Neural crest cell (in vitro differentiated cells): ENCODE measurements at regions not wholly inside any gene's neighbourhood (a gene's known extent, or its start where the extent isn't known, plus 50 kb on each side); places are given as distances from the start of the nearest gene placed in this dataset.

Experiments
- DNase-seq: peaks from one replicate; pipeline ENCODE4 v3.0.0; 2021; ENCODE audit warnings: low read depth, mixed read lengths, low spot score
- H3K27ac Mint-ChIP-seq: one replicate; pipeline ENCODE4 v1.8.0; 2021; ENCODE audit warnings: mild to moderate bottlenecking, mixed read lengths; ENCODE audit not compliant: unreplicated experiment
- H3K27me3 Mint-ChIP-seq: 2 replicates; pipeline ENCODE4 v1.8.0; 2021; ENCODE audit warnings: low read depth, mild to moderate bottlenecking, mixed read lengths
- H3K36me3 Mint-ChIP-seq: 2 replicates; pipeline ENCODE4 v1.8.0; 2021; ENCODE audit warnings: low read depth, mild to moderate bottlenecking, mixed read lengths
- H3K4me1 Mint-ChIP-seq: 2 replicates; pipeline ENCODE4 v1.8.0; 2021; ENCODE audit warnings: mixed read lengths
- H3K4me3 Mint-ChIP-seq: one replicate; pipeline ENCODE4 v1.8.0; 2021; ENCODE audit warnings: mild to moderate bottlenecking, mixed read lengths
- H3K9me3 Mint-ChIP-seq: 2 replicates; pipeline ENCODE4 v1.8.0; 2021; ENCODE audit warnings: mixed read lengths
- TF ChIP-seq, protein P1 (sequence below): fragments of 200-600 bp; sonication (generic); conservative IDR thresholded peaks from 2 replicates; pipeline ENCODE4 v1.5.0; 2021; ENCODE audit warnings: antibody characterized with exemption, mild to moderate bottlenecking

DNA sequence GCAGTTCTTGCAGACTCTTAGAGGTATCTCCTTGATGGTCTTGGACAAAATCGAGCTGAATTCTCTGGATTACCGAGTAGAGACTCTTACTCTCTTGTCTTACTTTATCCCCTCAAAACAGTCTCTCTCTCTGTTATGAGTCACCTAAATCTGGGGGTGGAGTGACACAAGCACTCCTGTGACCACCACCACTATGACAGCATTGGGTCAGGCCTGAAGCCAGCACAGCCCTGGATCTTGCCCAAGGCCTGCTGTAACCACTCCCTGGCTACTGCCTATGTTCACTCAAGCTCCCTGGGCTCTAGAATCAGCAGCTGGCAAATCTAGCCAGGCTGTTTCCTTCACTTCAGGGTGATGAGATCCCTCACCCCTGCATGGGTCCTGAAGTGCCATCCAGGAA, 662.5 kb downstream of the LUZP2 start:
- peaks cover 7% of the 10 kb centered on the region for H3K9me3 Mint-ChIP-seq
- no peaks in the 10 kb centered on the region for H3K4me1 Mint-ChIP-seq
- TF ChIP-seq, protein P1, sequence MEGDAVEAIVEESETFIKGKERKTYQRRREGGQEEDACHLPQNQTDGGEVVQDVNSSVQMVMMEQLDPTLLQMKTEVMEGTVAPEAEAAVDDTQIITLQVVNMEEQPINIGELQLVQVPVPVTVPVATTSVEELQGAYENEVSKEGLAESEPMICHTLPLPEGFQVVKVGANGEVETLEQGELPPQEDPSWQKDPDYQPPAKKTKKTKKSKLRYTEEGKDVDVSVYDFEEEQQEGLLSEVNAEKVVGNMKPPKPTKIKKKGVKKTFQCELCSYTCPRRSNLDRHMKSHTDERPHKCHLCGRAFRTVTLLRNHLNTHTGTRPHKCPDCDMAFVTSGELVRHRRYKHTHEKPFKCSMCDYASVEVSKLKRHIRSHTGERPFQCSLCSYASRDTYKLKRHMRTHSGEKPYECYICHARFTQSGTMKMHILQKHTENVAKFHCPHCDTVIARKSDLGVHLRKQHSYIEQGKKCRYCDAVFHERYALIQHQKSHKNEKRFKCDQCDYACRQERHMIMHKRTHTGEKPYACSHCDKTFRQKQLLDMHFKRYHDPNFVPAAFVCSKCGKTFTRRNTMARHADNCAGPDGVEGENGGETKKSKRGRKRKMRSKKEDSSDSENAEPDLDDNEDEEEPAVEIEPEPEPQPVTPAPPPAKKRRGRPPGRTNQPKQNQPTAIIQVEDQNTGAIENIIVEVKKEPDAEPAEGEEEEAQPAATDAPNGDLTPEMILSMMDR: no peak
- H3K4me3 Mint-ChIP-seq: no peak overlapping the region
- no peak for DNase-seq
- H3K27me3 Mint-ChIP-seq: no peaks in the 10 kb centered on the region
- H3K36me3 Mint-ChIP-seq: no peaks in the 10 kb centered on the region
- no peak overlapping the region for H3K27ac Mint-ChIP-seq

GRCh38 chr11:25163421-25163820, 666.6 kb downstream of the LUZP2 start:
- H3K9me3 Mint-ChIP-seq: peaks cover 7% of the 10 kb centered on the region
- no peak overlapping the region for H3K27ac Mint-ChIP-seq
- no peak for DNase-seq
- no peaks in the 10 kb centered on the region for H3K27me3 Mint-ChIP-seq
- TF ChIP-seq, protein P1: no peak
- no peak overlapping the region for H3K4me3 Mint-ChIP-seq
- H3K4me1 Mint-ChIP-seq: no peaks in the 10 kb centered on the region
- H3K36me3 Mint-ChIP-seq: no peaks in the 10 kb centered on the region

DNA sequence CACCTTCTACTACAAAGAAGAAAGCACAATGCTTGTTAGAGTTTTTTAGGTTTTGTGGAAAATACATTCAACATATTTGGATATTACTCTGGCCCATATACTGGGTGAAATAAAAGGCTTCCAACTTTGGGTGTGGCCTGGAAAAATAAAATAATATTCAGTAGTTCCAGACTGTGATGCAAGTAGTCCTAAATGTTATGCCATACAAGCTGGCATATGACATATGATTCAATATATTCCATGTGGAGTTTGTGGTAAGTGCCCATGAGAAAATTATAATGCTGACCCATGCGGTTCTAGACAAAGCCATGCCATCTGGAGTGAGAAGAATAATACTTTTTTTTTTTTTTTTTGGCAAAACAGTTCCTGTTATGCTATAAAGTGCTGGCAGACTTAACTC, 683.3 kb downstream of the LUZP2 start:
- Mint-ChIP-seq H3K27ac (no peak overlapping the region), H3K9me3 (no peaks in the 10 kb centered on the region)

GRCh38 chr11:25183411-25183810, 686.6 kb downstream of the LUZP2 start:
- no peaks in the 10 kb centered on the region for H3K27me3 Mint-ChIP-seq
- no peak overlapping the region for H3K4me3 Mint-ChIP-seq
- no peaks in the 10 kb centered on the region for H3K36me3 Mint-ChIP-seq
- TF ChIP-seq, protein P1: no peak
- no peak for DNase-seq
- H3K9me3 Mint-ChIP-seq: peaks cover 2% of the 10 kb centered on the region
- H3K4me1 Mint-ChIP-seq: no peaks in the 10 kb centered on the region
- no peak overlapping the region for H3K27ac Mint-ChIP-seq

More for the DNA sequence above, 683.3 kb downstream of the LUZP2 start:
- TF ChIP-seq, protein P1: no peak
- Mint-ChIP-seq H3K4me3 (no peak overlapping the region), H3K27me3 (no peaks in the 10 kb centered on the region), H3K4me1 (no peaks in the 10 kb centered on the region), H3K36me3 (no peaks in the 10 kb centered on the region)
- DNase-seq: no peak

DNA sequence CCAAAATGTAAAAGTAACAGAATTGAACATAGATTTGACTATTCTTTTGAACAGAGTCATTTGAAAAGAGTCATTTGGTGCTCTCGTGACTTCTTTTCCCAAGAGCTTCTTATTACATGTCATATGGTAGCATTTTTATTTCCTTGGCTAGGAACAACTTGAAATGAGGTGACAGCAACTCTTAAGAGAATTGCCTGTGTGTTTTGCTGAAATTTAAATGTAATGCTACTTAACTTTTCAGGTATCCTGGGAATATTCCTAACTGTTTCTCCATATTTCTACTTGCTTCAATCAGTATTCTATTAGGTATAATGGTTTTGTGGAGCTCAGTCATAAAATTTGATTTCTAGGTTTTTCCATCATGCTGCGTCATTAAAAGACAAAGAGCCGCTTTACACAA, 700.7 kb downstream of the LUZP2 start:
- Mint-ChIP-seq H3K36me3 (no peaks in the 10 kb centered on the region), H3K27me3 (peaks cover 3% of the 10 kb centered on the region), H3K4me1 (no peaks in the 10 kb centered on the region), H3K27ac (no peak overlapping the region), H3K4me3 (no peak overlapping the region), H3K9me3 (no peaks in the 10 kb centered on the region)
- DNase-seq: no peak
- TF ChIP-seq, protein P1: no peak

GRCh38 chr11:25198704-25199103, 701.9 kb downstream of the LUZP2 start:
- TF ChIP-seq, protein P1: no peak
- Mint-ChIP-seq H3K36me3 (no peaks in the 10 kb centered on the region), H3K27me3 (peaks cover 3% of the 10 kb centered on the region), H3K4me1 (no peaks in the 10 kb centered on the region), H3K9me3 (no peaks in the 10 kb centered on the region), H3K4me3 (no peak overlapping the region), H3K27ac (no peak overlapping the region)
- DNase-seq: no peak
